ENCODE measurements at regions not wholly inside any gene's neighbourhood (a gene's known extent, or its start where the extent isn't known, plus 50 kb on each side); places are given as distances from the start of the nearest gene placed in this dataset.

DNA sequence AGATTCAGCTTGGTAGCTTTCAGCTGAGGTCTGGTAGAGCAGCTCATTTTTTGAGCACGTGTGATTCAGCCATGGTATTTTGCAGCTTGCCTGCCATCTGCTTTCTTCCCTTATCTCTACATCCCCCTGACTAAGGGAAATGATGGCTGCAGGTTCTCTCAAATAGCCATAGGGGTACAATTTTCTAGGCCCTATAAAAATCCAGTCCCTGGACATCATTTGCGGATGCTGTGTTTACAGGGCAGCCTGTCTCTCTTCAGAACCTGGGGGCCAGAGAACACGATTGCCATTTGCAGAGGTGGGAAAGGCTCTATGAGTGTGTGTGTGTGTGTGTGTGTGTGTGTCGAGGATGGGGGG, 442.7 kb upstream of the MEIS1 start:
- H3K27ac ChIP-seq (ENCODE audit: extremely low read depth, low read depth, low read length) = peak overlapping the region; percentile 47; the same call in 1 of the 2 replicates
- peaks cover 11% of the 10 kb centered on the region; the same call in 1 of the 2 replicates for H3K4me1 ChIP-seq (ENCODE audit: control insufficient read depth, insufficient read depth, low read length)
- CTCF ChIA-PET = interaction anchor here (0.6 to 0.7 kb wide), 3 partner anchors 247 to 372 kb away, joined by 3 read pairs; no protein-coding TSS in a partner anchor
- TF ChIP-seq GLI2 (tag by site-specific recombination; IDR thresholded peaks at IDR 0.05; ENCODE audit: borderline replicate concordance, low read depth) (no peak), ZNF76 (tag by site-specific recombination; IDR thresholded peaks at IDR 0.05; ENCODE audit: borderline replicate concordance, low read depth) (no peak), ZNF558 (tag by site-specific recombination; IDR thresholded peaks at IDR 0.05) (no peak), ZNF555 (tag by site-specific recombination; conservative IDR thresholded peaks at IDR 0.05) (no peak)
- POLR2A ChIA-PET = interaction anchor here (0.6 kb wide), 1 partner anchor 1273 kb away, joined by 3 read pairs; no protein-coding TSS in a partner anchor
- H3K9me3 ChIP-seq (ENCODE audit: control insufficient read depth, insufficient read depth, low read depth, low read length) = no peaks in the 10 kb centered on the region
- H3K4me3 ChIP-seq (ENCODE audit: low read depth, low read length) = no peak overlapping the region
- H3K36me3 ChIP-seq (ENCODE audit: control insufficient read depth in 2 of 2, insufficient read depth in 1 of 2, low read length in 2 of 2) = no peaks in the 10 kb centered on the region

DNA sequence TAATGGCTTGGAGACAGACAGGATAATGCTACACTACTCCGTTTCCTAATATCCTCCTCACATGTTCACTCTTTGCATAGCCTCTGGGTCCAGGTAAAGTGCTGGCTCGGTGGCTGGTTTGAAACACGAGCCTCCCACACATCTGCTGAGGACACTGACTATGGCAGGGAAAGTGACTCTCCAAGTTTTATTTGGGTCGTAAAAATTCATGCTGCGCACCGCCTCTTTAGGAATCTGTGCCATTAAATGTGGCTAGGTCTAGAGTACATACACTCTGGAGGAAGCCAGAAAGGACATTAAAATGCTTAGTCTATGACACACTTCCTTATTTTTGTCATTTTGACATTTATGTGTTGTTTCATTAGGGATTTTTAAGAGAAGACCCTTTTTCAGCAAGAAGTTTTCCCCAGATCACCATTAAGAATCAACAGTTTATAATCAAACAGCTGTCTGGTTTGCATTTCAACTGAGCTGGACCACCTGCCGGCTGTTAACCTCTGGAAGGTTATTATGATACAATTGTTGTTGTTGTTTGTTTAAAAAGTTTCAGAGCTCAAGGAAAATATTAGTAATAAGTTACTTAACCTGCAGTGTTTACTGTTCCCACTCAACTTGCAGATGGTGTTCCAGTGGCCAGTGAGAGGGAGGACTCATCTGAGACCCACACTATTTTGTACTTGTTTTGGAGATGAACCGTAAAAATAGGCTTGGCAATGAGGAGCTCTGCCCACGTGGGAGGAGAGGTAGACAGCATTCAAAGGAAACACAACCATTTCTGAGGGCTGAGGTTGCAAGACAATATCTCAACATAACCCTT, 443.3 kb upstream of the MEIS1 start:
- Histone ChIP-seq H3K4me1 (ENCODE audit: control insufficient read depth, insufficient read depth, low read length) (peaks cover 11% of the 10 kb centered on the region; the same call in 1 of the 2 replicates), H3K9me3 (ENCODE audit: control insufficient read depth, insufficient read depth, low read depth, low read length) (no peaks in the 10 kb centered on the region), H3K36me3 (ENCODE audit: control insufficient read depth in 2 of 2, insufficient read depth in 1 of 2, low read length in 2 of 2) (no peaks in the 10 kb centered on the region), H3K27ac (ENCODE audit: extremely low read depth, low read depth, low read length) (peak overlapping the region; percentile 47; the same call in 1 of the 2 replicates), H3K4me3 (ENCODE audit: low read depth, low read length) (no peak overlapping the region)
- POLR2A ChIA-PET = interaction anchor here (0.6 kb wide), 1 partner anchor 1273 kb away, joined by 3 read pairs; no protein-coding TSS in a partner anchor
- CTCF ChIA-PET = interaction anchor here (0.6 to 0.7 kb wide), 3 partner anchors 247 to 371 kb away, joined by 3 read pairs; no protein-coding TSS in a partner anchor
- TF ChIP-seq ZNF664 (tag by site-specific recombination; IDR thresholded peaks at IDR 0.05) (no peak), ZXDB (tag by site-specific recombination; IDR thresholded peaks at IDR 0.05) (peak; percentile 61; the same call in 1 of the 2 replicates), ZFHX2 (tag by site-specific recombination; conservative IDR thresholded peaks at IDR 0.05) (peak; percentile 52), ZFP3 (tag by site-specific recombination; IDR thresholded peaks at IDR 0.05; ENCODE audit: low read depth) (no peak), ZNF10 (tag by site-specific recombination; IDR thresholded peaks at IDR 0.05) (0 out of 2 replicates have a peak, but pooled peaks have one; percentile 36), WT1 (tag by site-specific recombination; IDR thresholded peaks at IDR 0.05) (peak; percentile 72), ZNF623 (tag by site-specific recombination; IDR thresholded peaks at IDR 0.05) (no peak), SP7 (tag by site-specific recombination; IDR thresholded peaks at IDR 0.05) (peak; percentile 92), KLF8 (tag by site-specific recombination; IDR thresholded peaks at IDR 0.05) (0 out of 2 replicates have a peak, but pooled peaks have one; percentile 32), BCL11B (tag by site-specific recombination; IDR thresholded peaks at IDR 0.05; ENCODE audit: low read depth) (peak; percentile 39; the same call in 1 of the 2 replicates), ZFP69B (tag by site-specific recombination; IDR thresholded peaks at IDR 0.05) (0 out of 2 replicates have a peak, but pooled peaks have one; percentile 12), ZNF366 (tag by site-specific recombination; conservative IDR thresholded peaks at IDR 0.05) (0 out of 2 replicates have a peak, but pooled peaks have one; percentile 46)
- TF ChIP-seq, protein P1, sequence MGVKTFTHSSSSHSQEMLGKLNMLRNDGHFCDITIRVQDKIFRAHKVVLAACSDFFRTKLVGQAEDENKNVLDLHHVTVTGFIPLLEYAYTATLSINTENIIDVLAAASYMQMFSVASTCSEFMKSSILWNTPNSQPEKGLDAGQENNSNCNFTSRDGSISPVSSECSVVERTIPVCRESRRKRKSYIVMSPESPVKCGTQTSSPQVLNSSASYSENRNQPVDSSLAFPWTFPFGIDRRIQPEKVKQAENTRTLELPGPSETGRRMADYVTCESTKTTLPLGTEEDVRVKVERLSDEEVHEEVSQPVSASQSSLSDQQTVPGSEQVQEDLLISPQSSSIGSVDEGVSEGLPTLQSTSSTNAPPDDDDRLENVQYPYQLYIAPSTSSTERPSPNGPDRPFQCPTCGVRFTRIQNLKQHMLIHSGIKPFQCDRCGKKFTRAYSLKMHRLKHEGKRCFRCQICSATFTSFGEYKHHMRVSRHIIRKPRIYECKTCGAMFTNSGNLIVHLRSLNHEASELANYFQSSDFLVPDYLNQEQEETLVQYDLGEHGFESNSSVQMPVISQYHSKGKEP (tag by site-specific recombination; IDR thresholded peaks at IDR 0.05) = peak; percentile 52; the same call in 1 of the 2 replicates
- TF ChIP-seq, protein P2, sequence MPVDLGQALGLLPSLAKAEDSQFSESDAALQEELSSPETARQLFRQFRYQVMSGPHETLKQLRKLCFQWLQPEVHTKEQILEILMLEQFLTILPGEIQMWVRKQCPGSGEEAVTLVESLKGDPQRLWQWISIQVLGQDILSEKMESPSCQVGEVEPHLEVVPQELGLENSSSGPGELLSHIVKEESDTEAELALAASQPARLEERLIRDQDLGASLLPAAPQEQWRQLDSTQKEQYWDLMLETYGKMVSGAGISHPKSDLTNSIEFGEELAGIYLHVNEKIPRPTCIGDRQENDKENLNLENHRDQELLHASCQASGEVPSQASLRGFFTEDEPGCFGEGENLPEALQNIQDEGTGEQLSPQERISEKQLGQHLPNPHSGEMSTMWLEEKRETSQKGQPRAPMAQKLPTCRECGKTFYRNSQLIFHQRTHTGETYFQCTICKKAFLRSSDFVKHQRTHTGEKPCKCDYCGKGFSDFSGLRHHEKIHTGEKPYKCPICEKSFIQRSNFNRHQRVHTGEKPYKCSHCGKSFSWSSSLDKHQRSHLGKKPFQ (tag by site-specific recombination; IDR thresholded peaks at IDR 0.05) = 0 out of 2 replicates have a peak, but pooled peaks have one; percentile 20
- TF ChIP-seq, protein P3, sequence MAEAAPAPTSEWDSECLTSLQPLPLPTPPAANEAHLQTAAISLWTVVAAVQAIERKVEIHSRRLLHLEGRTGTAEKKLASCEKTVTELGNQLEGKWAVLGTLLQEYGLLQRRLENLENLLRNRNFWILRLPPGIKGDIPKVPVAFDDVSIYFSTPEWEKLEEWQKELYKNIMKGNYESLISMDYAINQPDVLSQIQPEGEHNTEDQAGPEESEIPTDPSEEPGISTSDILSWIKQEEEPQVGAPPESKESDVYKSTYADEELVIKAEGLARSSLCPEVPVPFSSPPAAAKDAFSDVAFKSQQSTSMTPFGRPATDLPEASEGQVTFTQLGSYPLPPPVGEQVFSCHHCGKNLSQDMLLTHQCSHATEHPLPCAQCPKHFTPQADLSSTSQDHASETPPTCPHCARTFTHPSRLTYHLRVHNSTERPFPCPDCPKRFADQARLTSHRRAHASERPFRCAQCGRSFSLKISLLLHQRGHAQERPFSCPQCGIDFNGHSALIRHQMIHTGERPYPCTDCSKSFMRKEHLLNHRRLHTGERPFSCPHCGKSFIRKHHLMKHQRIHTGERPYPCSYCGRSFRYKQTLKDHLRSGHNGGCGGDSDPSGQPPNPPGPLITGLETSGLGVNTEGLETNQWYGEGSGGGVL (tag by site-specific recombination; IDR thresholded peaks at IDR 0.05) = 0 out of 2 replicates have a peak, but pooled peaks have one; percentile 24
- TF ChIP-seq, protein P4, sequence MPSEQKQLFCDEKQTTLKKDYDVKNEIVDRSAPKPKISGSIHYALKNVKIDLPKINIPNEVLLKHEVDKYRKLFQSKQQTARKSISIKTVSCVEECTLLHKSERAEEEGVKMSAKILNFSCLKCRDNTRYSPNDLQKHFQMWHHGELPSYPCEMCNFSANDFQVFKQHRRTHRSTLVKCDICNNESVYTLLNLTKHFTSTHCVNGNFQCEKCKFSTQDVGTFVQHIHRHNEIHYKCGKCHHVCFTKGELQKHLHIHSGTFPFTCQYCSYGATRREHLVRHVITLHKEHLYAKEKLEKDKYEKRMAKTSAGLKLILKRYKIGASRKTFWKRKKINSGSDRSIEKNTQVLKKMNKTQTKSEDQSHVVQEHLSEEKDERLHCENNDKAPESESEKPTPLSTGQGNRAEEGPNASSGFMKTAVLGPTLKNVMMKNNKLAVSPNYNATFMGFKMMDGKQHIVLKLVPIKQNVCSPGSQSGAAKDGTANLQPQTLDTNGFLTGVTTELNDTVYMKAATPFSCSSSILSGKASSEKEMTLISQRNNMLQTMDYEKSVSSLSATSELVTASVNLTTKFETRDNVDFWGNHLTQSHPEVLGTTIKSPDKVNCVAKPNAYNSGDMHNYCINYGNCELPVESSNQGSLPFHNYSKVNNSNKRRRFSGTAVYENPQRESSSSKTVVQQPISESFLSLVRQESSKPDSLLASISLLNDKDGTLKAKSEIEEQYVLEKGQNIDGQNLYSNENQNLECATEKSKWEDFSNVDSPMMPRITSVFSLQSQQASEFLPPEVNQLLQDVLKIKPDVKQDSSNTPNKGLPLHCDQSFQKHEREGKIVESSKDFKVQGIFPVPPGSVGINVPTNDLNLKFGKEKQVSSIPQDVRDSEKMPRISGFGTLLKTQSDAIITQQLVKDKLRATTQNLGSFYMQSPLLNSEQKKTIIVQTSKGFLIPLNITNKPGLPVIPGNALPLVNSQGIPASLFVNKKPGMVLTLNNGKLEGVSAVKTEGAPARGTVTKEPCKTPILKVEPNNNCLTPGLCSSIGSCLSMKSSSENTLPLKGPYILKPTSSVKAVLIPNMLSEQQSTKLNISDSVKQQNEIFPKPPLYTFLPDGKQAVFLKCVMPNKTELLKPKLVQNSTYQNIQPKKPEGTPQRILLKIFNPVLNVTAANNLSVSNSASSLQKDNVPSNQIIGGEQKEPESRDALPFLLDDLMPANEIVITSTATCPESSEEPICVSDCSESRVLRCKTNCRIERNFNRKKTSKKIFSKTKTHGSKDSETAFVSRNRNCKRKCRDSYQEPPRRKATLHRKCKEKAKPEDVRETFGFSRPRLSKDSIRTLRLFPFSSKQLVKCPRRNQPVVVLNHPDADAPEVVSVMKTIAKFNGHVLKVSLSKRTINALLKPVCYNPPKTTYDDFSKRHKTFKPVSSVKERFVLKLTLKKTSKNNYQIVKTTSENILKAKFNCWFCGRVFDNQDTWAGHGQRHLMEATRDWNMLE (tag by site-specific recombination; conservative IDR thresholded peaks at IDR 0.05; ENCODE audit: low read depth) = no peak
